Cardiac fibroblast (primary cell): ENCODE measurements at regions not wholly inside any gene's neighbourhood (a gene's known extent, or its start where the extent isn't known, plus 50 kb on each side); places are given as distances from the start of the nearest gene placed in this dataset.

Experiments
- DNase-seq, 2 donors: peaks; one replicate each; pipeline versions ENCODE4 v3.0.0 to v3.0.0-alpha.2; 2010; ENCODE audit warnings: low read depth in 2 of 2
- H3K4me3 ChIP-seq, 2 donors: replicated peaks in 1 of 2; 1 replicate in 1 of 2; 2 replicates in 1 of 2; pipeline ENCODE4 v1.5.1; 2011; ENCODE audit warnings: low read depth in 2 of 2, low read length in 2 of 2, mild to moderate bottlenecking in 2 of 2, moderate library complexity in 1 of 2
- CTCF ChIP-seq: IDR thresholded peaks from one replicate; pipeline ENCODE4 v1.5.1; 2011; ENCODE audit warnings: low read depth, mild to moderate bottlenecking, low read length, inconsistent platforms

- H3K4me3 ChIP-seq: no peak overlapping the region
- no peak for DNase-seq
- TF ChIP-seq CTCF: no peak
Observed at GRCh38 chr7:53983480-53983879, 558.7 kb upstream of the VSTM2A start.

DNA sequence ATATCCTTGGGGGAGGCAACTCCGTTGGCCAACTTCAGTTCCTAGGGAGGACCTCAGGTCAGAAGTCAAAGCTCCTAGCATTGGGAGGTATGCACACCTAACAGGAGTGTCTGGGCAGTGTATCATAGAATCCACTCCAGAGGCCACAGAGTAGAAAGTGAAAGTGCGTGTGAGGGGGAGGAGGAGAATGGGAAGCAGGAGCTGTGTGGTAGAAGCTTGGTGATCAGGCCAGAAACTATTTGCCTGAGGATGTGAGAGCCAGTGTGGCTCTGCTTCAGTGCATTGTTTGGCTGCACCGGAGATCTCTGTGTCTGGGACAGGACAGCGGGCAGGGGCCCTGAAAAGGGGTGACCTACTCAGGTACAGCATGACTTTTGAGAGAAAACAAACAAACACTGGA is 557.4 kb upstream of the VSTM2A start:
- TF ChIP-seq CTCF: no peak
- no peak overlapping the region for H3K4me3 ChIP-seq
- DNase-seq: no peak

GRCh38 chr7:53988376-53988775 is 553.8 kb upstream of the VSTM2A start:
- H3K4me3 ChIP-seq: no peak overlapping the region
- TF ChIP-seq CTCF: no peak
- DNase-seq: no peak

GRCh38 chr7:53993224-53993623 is 549.0 kb upstream of the VSTM2A start:
- DNase-seq: no peak
- no peak for TF ChIP-seq CTCF
- no peak overlapping the region for H3K4me3 ChIP-seq

GRCh38 chr7:53996876-53997275 is 545.3 kb upstream of the VSTM2A start:
- H3K4me3 ChIP-seq: no peak overlapping the region
- no peak for TF ChIP-seq CTCF
- no peak for DNase-seq

- no peak for DNase-seq
- no peak for TF ChIP-seq CTCF
- no peak overlapping the region for H3K4me3 ChIP-seq
Observed at GRCh38 chr7:54014765-54015164, 527.4 kb upstream of the VSTM2A start.

DNA sequence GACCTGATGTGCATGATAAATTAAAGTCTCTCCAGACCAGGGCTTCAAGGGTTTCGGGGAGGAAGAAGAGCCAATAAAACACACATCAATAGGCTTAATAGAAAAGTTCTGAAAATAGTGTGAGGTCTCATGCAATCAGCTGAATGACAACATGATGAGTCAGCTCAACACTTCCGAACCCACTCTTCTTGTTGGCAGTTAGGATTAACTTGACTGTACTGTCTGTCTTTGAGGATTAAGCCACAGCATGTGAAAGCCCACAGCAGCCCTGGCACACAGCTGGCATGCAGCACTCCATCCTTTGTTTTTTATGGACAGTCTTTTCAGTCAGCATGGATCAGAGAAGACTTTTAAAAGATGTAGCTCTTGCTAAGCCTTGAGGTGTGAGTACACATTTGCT is 526.9 kb upstream of the VSTM2A start:
- TF ChIP-seq CTCF: no peak
- no peak for DNase-seq

More for the DNA sequence above, 526.9 kb upstream of the VSTM2A start:
- H3K4me3 ChIP-seq: no peak overlapping the region
